Epithelial cell of proximal tubule (primary cell): ENCODE measurements at regions not wholly inside any gene's neighbourhood (a gene's known extent, or its start where the extent isn't known, plus 50 kb on each side); places are given as distances from the start of the nearest gene placed in this dataset.

ENCODE experiments used
- DNase-seq: peaks from one replicate; pipeline ENCODE4 v3.0.0-alpha.2; 2011; ENCODE audit warnings: low read depth
- H3K4me3 ChIP-seq: 2 replicates; pipeline ENCODE4 v1.5.1; 2011; ENCODE audit warnings: low read depth, mild to moderate bottlenecking, low read length
- CTCF ChIP-seq: conservative IDR thresholded peaks from 2 replicates; pipeline ENCODE4 v1.5.1; 2012; ENCODE audit warnings: low read depth, mild to moderate bottlenecking, low read length

GRCh38 chr21:16800536-16801275, 712.1 kb upstream of the CXADR start:
- no peak for TF ChIP-seq CTCF
- H3K4me3 ChIP-seq: no peak overlapping the region
- DNase-seq: no peak

- DNase-seq: no peak
- TF ChIP-seq CTCF: no peak
- no peak overlapping the region for H3K4me3 ChIP-seq
Observed at GRCh38 chr21:16811011-16811410, 701.8 kb upstream of the CXADR start.

GRCh38 chr21:16811970-16812369, 700.9 kb upstream of the CXADR start:
- TF ChIP-seq CTCF: no peak
- DNase-seq: no peak
- no peak overlapping the region for H3K4me3 ChIP-seq

GRCh38 chr21:16815243-16815642, 697.6 kb upstream of the CXADR start:
- DNase-seq: no peak
- H3K4me3 ChIP-seq: no peak overlapping the region
- TF ChIP-seq CTCF: no peak

GRCh38 chr21:16821588-16821987, 691.3 kb upstream of the CXADR start:
- no peak for TF ChIP-seq CTCF
- H3K4me3 ChIP-seq: no peak overlapping the region
- no peak for DNase-seq

- DNase-seq: no peak
- no peak overlapping the region for H3K4me3 ChIP-seq
- TF ChIP-seq CTCF: no peak
Observed at GRCh38 chr21:16829532-16829931, 683.3 kb upstream of the CXADR start.

- H3K4me3 ChIP-seq: no peak overlapping the region
- no peak for TF ChIP-seq CTCF
- DNase-seq: no peak
Observed at GRCh38 chr21:16832791-16833190, 680.1 kb upstream of the CXADR start.
